Activated naive CD8-positive, alpha-beta T cell (primary cell): ENCODE measurements at regions not wholly inside any gene's neighbourhood (a gene's known extent, or its start where the extent isn't known, plus 50 kb on each side); places are given as distances from the start of the nearest gene placed in this dataset.
"Not testable (repeated sequence)": the region's sequence is repeated elsewhere in the genome, so short reads cannot be mapped to it uniquely, and the experiment has no call there.

Source experiments
- H3K27ac Mint-ChIP-seq: one replicate; pipeline ENCODE4 v1.8.0; 2021; ENCODE audit warnings: mixed read lengths
- H3K27me3 Mint-ChIP-seq: one replicate; pipeline ENCODE4 v1.8.0; 2021; ENCODE audit warnings: mixed read lengths
- H3K36me3 Mint-ChIP-seq: one replicate; pipeline ENCODE4 v1.8.0; 2021; ENCODE audit warnings: mixed read lengths
- H3K4me1 Mint-ChIP-seq: one replicate; pipeline ENCODE4 v1.8.0; 2021; ENCODE audit warnings: low read depth, mixed read lengths
- H3K4me3 Mint-ChIP-seq: one replicate; pipeline ENCODE4 v1.8.0; 2021; ENCODE audit warnings: mild to moderate bottlenecking, mixed read lengths
- H3K9me3 Mint-ChIP-seq: one replicate; pipeline ENCODE4 v1.8.0; 2021; ENCODE audit warnings: low read depth, mixed read lengths

DNA sequence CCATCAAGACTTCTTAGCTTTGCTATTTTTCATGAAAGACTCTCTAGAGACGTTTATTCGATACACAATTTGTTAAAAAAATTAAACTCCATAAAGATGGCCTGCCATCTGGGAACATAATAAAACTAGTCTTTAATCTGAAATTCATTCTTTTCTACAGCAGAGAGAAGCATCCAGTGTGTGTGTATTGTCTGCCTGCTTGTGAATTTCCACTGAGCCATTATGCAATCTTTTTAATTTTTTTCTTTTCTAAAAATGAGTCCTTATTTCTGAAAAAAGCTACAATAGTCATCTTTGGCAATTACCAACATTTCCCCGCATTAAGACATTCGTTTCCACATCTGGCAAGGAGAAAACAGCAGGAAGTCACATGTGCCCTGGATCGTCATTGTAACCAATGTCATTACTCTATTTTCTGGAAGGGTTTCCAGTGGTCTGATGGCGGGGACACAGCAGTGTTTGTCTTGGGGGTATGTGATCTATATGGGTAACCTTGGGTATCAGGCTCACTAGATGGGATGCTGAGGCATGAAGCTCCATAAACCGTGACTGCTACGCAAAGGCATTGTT is 263.1 kb downstream of the MSX2 start:
- H3K4me3 Mint-ChIP-seq, result no peak overlapping the region

DNA sequence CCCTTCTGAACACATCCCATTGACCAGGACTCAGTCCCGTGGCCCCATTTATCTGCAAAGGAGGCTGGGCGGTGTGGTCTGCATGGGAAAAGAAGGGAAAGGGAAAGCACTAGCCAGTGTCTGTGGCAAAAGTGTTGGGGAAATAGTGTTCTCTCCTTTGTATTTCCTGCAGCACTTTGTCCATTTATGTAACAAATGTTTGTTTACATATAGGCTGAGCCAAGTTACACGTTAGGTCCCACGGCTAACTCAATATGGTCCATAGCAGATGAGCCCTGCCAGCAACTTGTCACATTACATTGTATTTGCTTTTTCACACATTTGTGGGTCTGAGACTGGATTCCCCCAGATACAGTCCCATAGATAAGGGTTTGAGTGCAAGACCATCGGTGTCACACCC is 260.5 kb downstream of the MSX2 start:
- Mint-ChIP-seq H3K9me3 (no peaks in the 10 kb centered on the region), H3K27me3 (peaks cover 3% of the 10 kb centered on the region), H3K4me3 (no peak overlapping the region), H3K4me1 (no peaks in the 10 kb centered on the region), H3K27ac (no peak overlapping the region), H3K36me3 (no peaks in the 10 kb centered on the region)

More for the DNA sequence above, 263.1 kb downstream of the MSX2 start:
- no peaks in the 10 kb centered on the region for H3K9me3 Mint-ChIP-seq
- no peaks in the 10 kb centered on the region for H3K4me1 Mint-ChIP-seq
- no peaks in the 10 kb centered on the region for H3K27me3 Mint-ChIP-seq
- H3K27ac Mint-ChIP-seq, result no peak overlapping the region
- H3K36me3 Mint-ChIP-seq, result no peaks in the 10 kb centered on the region

DNA sequence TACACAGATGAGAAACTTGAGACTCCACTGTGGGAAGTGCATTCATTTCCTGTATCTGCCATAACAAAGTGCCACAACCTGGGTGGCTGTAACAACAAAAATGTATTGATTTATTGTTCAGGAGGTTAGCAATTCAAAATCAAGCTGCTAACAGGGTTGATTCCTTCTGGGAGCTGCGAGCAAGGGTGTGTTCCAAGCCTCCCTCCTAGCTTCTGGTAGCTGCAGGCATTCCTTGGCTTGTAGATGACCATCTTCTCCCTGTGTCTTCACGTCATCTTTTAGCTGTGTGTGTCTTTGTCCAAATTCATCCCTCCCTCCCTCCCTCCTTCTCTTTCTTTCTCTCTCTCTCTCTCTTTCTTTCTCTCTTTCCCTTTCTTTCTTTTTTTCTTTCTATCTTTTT is 258.1 kb downstream of the MSX2 start:
- Mint-ChIP-seq H3K9me3 (peaks cover 5% of the 10 kb centered on the region), H3K27me3 (peaks cover 3% of the 10 kb centered on the region), H3K4me1 (no peaks in the 10 kb centered on the region), H3K4me3 (no peak overlapping the region), H3K27ac (no peak overlapping the region), H3K36me3 (no peaks in the 10 kb centered on the region)

DNA sequence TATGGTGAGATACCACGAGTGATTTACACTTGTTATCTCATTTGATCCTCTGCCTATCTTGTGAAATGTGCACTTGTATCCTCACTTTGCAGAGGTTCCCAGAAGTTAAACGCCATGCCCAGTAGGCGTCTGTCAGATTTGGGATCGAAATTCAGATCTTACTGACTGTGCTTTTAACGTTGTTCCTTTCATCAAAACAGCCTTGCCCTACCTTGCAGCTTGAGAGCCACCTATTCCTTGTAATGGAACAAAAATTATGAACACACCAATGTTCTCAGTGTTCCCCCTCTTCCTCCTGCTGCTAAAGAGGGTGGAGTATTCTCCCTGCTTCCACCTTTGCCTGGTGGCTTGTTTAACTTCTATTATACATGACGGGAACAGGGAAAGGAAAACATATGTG is 257.0 kb downstream of the MSX2 start:
- no peak overlapping the region for H3K4me3 Mint-ChIP-seq
- peaks cover 5% of the 10 kb centered on the region for H3K27me3 Mint-ChIP-seq
- no peaks in the 10 kb centered on the region for H3K36me3 Mint-ChIP-seq
- peaks cover 5% of the 10 kb centered on the region for H3K9me3 Mint-ChIP-seq
- no peaks in the 10 kb centered on the region for H3K4me1 Mint-ChIP-seq
- H3K27ac Mint-ChIP-seq, result no peak overlapping the region

DNA sequence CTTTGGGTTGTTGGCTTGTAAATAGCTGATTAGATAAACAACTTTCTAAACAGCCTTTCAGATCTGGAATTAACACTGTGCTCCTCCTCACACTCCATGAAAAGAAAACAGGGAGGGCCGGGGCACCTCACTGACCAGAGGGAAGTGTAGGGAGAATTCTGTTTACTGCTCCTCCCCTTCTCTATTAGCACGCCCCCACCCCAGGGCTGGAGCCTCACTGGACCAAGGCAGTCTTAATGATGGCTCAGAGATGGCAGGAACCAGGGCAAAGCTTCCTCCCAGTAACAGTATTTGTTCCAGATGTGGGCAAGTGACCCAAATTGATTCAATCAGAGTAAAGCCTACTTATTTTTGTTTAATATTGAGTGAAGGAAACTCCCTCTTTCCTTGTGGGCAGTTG is 256.6 kb downstream of the MSX2 start:
- Mint-ChIP-seq H3K36me3 (no peaks in the 10 kb centered on the region), H3K4me1 (no peaks in the 10 kb centered on the region), H3K9me3 (peaks cover 5% of the 10 kb centered on the region), H3K27me3 (peaks cover 5% of the 10 kb centered on the region), H3K4me3 (no peak overlapping the region), H3K27ac (no peak overlapping the region)

DNA sequence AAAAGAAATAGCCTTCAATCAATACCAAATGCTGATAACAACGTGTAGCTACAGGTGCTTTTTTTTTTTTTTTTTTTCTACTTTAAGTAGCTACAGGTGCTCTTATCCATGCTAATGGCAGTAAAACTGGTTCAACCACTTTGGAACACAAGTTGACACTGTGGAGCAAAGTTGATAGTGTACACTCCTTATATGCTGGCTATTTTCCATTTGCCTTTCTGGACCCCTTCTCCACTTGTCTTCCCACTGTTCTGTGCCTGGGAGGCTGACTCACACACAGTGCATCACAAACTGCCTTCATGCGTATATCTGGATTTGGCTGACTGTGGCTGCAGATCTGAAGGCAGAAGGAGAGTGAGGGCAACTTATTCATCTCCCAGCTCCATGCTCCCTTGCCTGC is 247.9 kb downstream of the MSX2 start:
- H3K36me3 Mint-ChIP-seq, result no peaks in the 10 kb centered on the region
- no peaks in the 10 kb centered on the region for H3K4me1 Mint-ChIP-seq
- no peak overlapping the region for H3K27ac Mint-ChIP-seq
- peaks cover 7% of the 10 kb centered on the region for H3K9me3 Mint-ChIP-seq
- peaks cover 22% of the 10 kb centered on the region for H3K27me3 Mint-ChIP-seq
- H3K4me3 Mint-ChIP-seq, result no peak overlapping the region

DNA sequence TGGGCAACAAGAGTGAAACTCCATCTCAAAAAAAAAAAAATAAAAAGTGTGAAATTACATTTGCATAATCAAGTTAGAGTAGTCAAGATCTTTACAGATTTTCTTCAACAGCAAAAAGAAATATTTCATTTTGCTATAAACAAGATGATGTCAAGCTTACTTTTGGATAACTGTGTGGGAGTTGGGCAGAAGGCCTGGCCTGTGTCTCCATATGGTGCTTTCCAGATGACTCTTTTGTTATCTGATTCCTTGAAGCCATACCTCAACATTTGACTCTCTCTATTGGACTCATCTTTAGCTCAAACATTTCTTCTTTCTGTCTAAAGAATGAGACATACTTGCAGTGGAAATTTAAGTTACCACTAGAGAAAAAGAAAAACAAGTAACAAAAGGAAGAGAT is 246.8 kb downstream of the MSX2 start:
- H3K36me3 Mint-ChIP-seq, result peaks cover 2% of the 10 kb centered on the region
- peaks cover 15% of the 10 kb centered on the region for H3K9me3 Mint-ChIP-seq
- H3K27me3 Mint-ChIP-seq, result peaks cover 21% of the 10 kb centered on the region
- no peak overlapping the region for H3K27ac Mint-ChIP-seq
- no peak overlapping the region for H3K4me3 Mint-ChIP-seq
- H3K4me1 Mint-ChIP-seq, result no peaks in the 10 kb centered on the region

DNA sequence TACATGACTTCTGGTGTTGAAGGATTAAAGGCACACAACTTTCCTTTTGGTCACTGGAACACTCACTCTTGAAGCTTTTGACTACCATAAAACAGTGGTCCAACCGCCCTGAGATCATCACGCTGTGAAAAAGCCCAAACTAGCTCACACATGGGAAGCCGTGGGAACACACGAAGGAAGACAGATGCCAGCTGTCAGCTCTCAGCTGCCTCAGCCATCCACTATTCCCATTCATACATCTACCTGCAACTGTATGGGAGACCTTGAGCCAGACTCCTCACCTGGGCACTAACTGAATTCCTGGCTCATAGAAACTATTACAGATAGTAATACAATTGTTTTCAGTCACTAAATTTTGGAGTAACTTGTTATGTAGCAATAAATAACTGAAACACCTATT is 246.1 kb downstream of the MSX2 start:
- Mint-ChIP-seq H3K9me3 (peaks cover 22% of the 10 kb centered on the region), H3K27ac (no peak overlapping the region), H3K4me3 (no peak overlapping the region), H3K4me1 (no peaks in the 10 kb centered on the region), H3K27me3 (peaks cover 21% of the 10 kb centered on the region), H3K36me3 (peaks cover 4% of the 10 kb centered on the region)

DNA sequence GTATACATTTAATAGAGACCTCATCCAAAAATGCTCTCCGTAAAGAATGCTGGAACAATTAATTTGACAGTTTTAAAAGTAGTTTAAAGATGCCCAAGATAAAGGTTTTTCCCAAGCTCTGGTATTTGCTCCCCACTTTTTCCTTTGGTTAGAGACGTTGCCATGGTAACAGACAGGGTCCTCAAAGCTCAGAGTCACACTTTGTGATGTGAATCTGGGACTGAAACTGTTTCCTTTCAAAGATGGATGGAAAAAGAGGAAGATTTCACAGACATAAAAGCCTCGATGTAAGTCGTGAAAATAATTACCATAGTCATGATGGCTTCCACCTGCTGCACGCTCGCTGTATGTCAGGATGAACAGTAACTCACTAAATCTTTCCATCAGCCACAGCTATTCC is 229.5 kb downstream of the MSX2 start:
- Mint-ChIP-seq H3K4me1 (no peaks in the 10 kb centered on the region), H3K27me3 (peaks cover 5% of the 10 kb centered on the region), H3K9me3 (no peaks in the 10 kb centered on the region), H3K27ac (no peak overlapping the region), H3K36me3 (no peaks in the 10 kb centered on the region), H3K4me3 (no peak overlapping the region)

DNA sequence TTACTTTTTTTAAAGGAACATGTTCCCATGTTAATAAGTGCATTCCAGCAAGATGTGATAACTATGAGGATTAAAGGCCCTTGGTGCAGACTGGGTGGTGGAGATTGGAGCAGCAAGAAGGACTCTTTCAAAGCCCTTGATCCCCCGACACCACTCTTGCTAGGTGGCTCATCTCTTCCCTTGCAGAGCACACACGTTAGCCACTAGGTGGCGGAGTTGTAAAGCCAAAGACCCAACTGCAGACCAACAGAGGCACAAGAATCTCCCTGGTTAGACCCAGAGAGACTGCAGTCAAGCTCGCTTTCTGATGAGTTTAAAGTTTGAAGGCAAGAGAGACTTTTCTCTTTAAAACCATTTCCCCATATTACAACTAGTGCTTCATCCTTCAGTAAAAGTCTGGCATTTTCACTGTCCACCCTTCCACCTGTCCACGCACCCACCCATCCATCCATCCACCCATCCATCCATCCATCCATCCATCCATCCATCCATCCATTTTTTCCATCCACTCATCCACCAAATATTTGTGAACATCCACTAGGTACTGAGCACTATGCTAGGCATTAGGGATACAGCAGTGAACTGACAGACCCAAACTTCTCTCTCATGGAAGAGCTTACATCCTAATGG is 226.9 kb downstream of the MSX2 start:
- H3K4me1 Mint-ChIP-seq, result no peaks in the 10 kb centered on the region
- no peak overlapping the region for H3K4me3 Mint-ChIP-seq
- no peak overlapping the region for H3K27ac Mint-ChIP-seq
- no peaks in the 10 kb centered on the region for H3K9me3 Mint-ChIP-seq
- H3K27me3 Mint-ChIP-seq, result peaks cover 5% of the 10 kb centered on the region
- H3K36me3 Mint-ChIP-seq, result no peaks in the 10 kb centered on the region

DNA sequence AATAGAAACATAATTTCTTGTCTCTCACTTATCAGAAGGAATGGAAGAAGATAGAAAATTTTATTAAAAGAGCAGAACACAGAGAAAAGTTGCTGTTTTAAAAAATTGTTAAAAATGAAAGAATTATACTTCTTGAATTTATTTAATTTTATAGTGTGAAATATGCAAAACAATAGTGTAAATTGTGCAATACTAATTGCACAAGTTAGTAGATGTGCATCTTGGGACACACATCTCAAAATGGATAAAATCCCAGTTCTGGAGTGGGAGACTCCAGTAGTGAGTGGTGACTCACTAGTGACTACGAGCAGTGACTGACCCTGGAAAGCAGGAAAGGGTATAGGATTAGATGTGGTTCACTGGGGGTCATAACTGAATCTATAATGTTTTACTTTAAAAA is 223.2 kb downstream of the MSX2 start:
- Mint-ChIP-seq H3K4me3 (no peak overlapping the region), H3K27ac (no peak overlapping the region), H3K27me3 (peaks cover 8% of the 10 kb centered on the region), H3K4me1 (no peaks in the 10 kb centered on the region), H3K9me3 (no peaks in the 10 kb centered on the region), H3K36me3 (no peaks in the 10 kb centered on the region)

DNA sequence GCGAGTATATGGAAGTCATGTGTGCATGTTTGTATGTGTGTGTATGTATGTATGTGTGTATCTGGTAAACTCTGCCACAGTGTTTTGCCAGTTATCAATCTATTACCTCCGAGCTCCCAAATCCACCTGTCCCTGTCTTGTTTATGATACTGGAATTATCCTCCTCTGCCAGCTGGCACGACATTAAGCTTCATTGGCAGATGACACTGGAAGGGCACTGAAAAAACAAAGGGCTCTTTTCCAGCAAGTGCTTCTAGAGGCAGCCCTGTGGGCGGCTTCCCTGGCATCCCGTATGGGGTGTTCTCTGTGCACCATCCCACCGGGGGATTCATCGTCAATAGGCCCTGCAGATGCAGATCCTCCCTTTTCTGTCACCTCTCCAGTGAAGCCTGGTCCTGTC is 221.5 kb downstream of the MSX2 start:
- no peaks in the 10 kb centered on the region for H3K36me3 Mint-ChIP-seq
- peaks cover 12% of the 10 kb centered on the region for H3K27me3 Mint-ChIP-seq
- no peak overlapping the region for H3K27ac Mint-ChIP-seq
- no peaks in the 10 kb centered on the region for H3K4me1 Mint-ChIP-seq
- no peak overlapping the region for H3K4me3 Mint-ChIP-seq
- H3K9me3 Mint-ChIP-seq, result no peaks in the 10 kb centered on the region

DNA sequence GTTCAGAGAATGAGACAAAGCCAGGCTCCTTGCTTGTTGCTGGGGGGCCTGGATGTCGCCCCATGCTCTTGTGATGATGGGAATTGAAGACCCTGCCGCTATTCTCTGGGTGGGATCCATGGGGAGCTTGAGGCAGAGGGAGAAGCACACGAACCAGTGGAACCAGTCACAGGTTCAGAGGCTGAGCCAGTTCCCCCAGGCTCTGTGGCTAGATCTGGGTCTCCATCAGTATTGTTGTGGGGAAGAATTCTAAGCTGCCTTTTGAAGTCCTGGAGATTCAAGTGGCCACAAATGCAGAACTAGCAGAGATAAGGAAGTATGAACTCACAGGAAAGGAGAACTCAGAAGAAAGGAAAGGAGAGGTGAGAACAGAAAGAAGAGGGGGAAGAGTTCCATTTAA is 219.4 kb downstream of the MSX2 start:
- no peaks in the 10 kb centered on the region for H3K36me3 Mint-ChIP-seq
- H3K9me3 Mint-ChIP-seq, result no peaks in the 10 kb centered on the region
- no peak overlapping the region for H3K4me3 Mint-ChIP-seq
- no peak overlapping the region for H3K27ac Mint-ChIP-seq
- H3K27me3 Mint-ChIP-seq, result peaks cover 12% of the 10 kb centered on the region
- H3K4me1 Mint-ChIP-seq, result no peaks in the 10 kb centered on the region

DNA sequence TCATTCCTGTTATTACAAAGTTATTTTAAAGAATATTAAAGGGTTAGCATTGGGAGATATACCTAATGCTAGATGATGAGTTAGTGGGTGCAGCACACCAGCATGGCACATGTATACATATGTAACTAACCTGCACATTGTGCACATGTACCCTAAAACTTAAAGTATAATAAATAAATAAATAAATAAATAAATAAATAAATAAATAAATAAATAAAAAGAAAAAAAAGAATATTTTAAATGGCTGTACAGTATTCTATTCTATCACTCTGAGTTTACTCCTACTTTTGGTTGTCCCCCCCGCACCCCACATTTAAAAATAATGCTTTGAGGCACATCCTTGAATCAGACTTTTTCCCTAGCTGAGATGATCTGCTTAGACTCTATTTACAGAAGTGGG is 218.6 kb downstream of the MSX2 start:
- not testable (repeated sequence) for H3K4me1 Mint-ChIP-seq, H3K27ac Mint-ChIP-seq, H3K9me3 Mint-ChIP-seq, H3K4me3 Mint-ChIP-seq, H3K36me3 Mint-ChIP-seq
- peaks cover 12% of the 10 kb centered on the region for H3K27me3 Mint-ChIP-seq

DNA sequence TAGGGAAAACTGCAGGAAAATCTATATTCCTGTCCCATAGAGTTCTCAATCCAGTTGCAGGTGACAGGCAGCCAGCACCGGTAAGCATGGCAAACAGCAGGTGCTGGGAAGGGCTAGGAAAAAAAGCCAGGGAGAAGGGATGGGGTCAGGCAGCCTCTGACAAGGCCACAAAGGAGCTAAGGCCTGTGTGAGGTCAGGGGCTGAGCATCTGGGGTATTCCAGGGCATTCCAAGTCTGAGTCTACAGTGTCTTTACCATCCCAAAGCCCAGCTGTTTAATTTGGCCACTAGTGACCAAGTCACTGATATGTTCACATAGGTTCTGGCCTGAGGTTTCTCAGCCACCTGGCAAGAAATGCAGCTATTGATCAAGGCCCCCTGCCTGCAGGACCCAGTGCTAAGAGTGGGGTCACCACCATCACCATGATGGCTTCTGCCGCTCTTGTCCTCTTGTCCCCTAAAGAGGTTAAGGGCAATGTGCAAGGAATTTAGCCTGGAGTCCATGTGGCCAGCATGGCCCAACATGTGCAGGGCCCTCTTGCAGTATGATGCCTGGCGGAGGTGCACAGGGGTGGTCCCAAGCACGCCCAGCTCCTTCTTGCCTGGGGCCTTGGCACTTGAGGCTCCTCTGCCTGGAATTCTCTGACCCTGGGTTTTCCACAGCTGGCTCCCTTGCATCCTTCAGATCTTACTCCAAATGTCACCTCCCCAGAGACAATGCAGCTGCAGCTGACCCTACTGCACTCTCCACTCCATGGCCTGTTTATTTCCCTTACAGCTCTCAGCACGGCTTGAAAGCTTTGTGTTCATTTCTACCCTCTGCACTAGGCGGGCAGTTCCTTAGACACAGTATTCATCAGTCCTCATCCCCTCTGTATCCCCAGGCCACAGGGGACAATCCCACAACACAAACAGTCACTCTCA is 213.1 kb downstream of the MSX2 start:
- H3K4me3 Mint-ChIP-seq, result no peak overlapping the region
- no peaks in the 10 kb centered on the region for H3K36me3 Mint-ChIP-seq
- peaks cover 20% of the 10 kb centered on the region for H3K27me3 Mint-ChIP-seq
- H3K4me1 Mint-ChIP-seq, result no peaks in the 10 kb centered on the region
- no peaks in the 10 kb centered on the region for H3K9me3 Mint-ChIP-seq
- H3K27ac Mint-ChIP-seq, result no peak overlapping the region
